Thoracic aorta (tissue), 2 donors: ENCODE measurements at regions not wholly inside any gene's neighbourhood (a gene's known extent, or its start where the extent isn't known, plus 50 kb on each side); places are given as distances from the start of the nearest gene placed in this dataset.
"Not testable (repeated sequence)": the region's sequence is repeated elsewhere in the genome, so short reads cannot be mapped to it uniquely, and the experiment has no call there.

Experiments used
- ATAC-seq: fragments of 150-250 bp; one replicate; pipeline ENCODE4 v1.8.0; 2017; ENCODE audit warnings: low read depth; ENCODE audit not compliant: insufficient number of reproducible peaks, low FRiP score
- DNase-seq: peaks from one replicate; pipeline ENCODE4 v3.0.0-alpha.2; 2020; ENCODE audit warnings: low spot score
- H3K27ac ChIP-seq, 2 donors: fragments of 200-600 bp; sonication (generic); 1 replicate in 1 of 2; 2 replicates in 1 of 2; pipeline ENCODE4 v1.5.1; 2016; ENCODE audit warnings: mild to moderate bottlenecking in 2 of 2, moderate library complexity in 2 of 2
- H3K27me3 ChIP-seq: fragments of 200-600 bp; sonication (generic); replicated peaks from 2 replicates; pipeline ENCODE4 v1.6.0; 2016; ENCODE audit warnings: mild to moderate bottlenecking; ENCODE audit not compliant: insufficient read depth
- H3K36me3 ChIP-seq: fragments of 200-600 bp; sonication (generic); one replicate; pipeline ENCODE4 v1.5.1; 2016
- H3K4me1 ChIP-seq, 2 donors: fragments of 200-600 bp; sonication (generic); 1 replicate in 1 of 2; 2 replicates in 1 of 2; pipeline versions ENCODE4 v1.5.1 to v1.6.0; 2016; ENCODE audit warnings: low read depth in 2 of 2, mild to moderate bottlenecking in 1 of 2; ENCODE audit not compliant: control insufficient read depth in 1 of 2
- H3K4me3 ChIP-seq: fragments of 200-600 bp; sonication (generic); 2 replicates; pipeline ENCODE4 v1.5.1; 2016; ENCODE audit warnings: mild to moderate bottlenecking
- H3K9me3 ChIP-seq: fragments of 200-600 bp; sonication (generic); 2 replicates; pipeline ENCODE4 v1.5.1; 2016
- TF ChIP-seq, protein P1 (sequence below): fragments of 200-600 bp; sonication (generic); IDR thresholded peaks from one replicate; pipeline ENCODE4 v1.5.1; 2019; ENCODE audit warnings: antibody characterized with exemption

DNA sequence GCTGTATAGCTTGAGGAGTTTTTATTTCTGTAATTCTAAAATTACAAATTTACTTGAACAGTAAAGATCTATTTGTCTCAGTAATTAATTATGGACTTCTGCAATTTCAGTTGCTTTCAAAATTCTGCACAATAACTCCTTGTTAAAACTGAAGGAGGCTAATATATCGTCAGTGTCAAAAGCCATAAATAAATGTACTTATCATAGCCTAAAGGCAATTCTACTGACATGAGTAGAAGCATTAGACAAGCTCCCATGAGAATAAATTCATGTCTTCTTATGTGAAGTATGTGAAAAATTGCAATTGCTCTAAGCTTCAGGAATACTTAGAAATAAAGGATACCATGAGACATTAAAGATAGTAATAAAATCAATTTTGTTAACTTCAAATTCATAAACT is 381.2 kb upstream of the PCDH10 start:
- no peak for DNase-seq
- H3K4me3 ChIP-seq: no peak overlapping the region
- H3K27ac ChIP-seq: no peak overlapping the region
- H3K9me3 ChIP-seq: no peaks in the 10 kb centered on the region
- ATAC-seq: no peak
- TF ChIP-seq, protein P1, sequence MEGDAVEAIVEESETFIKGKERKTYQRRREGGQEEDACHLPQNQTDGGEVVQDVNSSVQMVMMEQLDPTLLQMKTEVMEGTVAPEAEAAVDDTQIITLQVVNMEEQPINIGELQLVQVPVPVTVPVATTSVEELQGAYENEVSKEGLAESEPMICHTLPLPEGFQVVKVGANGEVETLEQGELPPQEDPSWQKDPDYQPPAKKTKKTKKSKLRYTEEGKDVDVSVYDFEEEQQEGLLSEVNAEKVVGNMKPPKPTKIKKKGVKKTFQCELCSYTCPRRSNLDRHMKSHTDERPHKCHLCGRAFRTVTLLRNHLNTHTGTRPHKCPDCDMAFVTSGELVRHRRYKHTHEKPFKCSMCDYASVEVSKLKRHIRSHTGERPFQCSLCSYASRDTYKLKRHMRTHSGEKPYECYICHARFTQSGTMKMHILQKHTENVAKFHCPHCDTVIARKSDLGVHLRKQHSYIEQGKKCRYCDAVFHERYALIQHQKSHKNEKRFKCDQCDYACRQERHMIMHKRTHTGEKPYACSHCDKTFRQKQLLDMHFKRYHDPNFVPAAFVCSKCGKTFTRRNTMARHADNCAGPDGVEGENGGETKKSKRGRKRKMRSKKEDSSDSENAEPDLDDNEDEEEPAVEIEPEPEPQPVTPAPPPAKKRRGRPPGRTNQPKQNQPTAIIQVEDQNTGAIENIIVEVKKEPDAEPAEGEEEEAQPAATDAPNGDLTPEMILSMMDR: no peak
- no peaks in the 10 kb centered on the region for H3K27me3 ChIP-seq
- no peaks in the 10 kb centered on the region for H3K4me1 ChIP-seq
- H3K36me3 ChIP-seq: no peaks in the 10 kb centered on the region

DNA sequence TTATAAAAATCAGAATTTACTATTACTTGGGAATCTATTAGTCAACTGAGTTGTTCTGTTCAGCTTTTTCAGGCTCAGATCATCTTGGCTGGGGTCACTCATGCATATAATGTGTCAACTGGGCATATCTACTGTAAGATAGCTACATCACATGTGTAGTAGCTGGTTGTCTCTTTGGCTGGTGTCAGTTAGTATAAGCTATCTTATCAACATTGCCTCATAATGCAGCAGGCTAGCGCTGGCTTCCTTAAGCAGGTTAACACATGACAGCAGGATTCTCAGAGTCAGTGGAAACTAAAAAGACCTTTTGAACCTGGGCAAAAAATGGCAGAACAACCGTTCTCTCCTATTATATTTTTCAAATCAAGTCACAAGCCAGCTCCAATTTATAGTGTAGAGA is 378.3 kb upstream of the PCDH10 start:
- no peak for ATAC-seq
- no peak overlapping the region for H3K4me3 ChIP-seq

DNA sequence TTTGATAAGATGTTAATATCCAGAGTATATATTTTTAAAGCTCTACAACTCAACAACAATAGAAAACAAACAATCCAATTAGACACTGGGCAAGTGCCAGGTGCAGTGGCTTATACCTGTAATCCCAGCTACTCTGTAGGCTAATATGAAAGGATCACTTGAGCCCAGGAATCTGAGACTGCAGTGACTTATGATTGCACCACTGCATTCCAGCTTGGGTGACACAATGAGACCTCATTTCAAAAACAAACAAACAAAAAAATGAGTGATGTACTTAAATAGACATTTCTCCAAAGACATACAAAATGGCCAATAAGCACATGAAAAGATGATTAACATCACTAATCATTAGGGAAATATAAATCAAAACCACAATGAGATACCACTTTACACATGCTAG is 356.8 kb upstream of the PCDH10 start:
- Histone ChIP-seq H3K27ac (no peak overlapping the region), H3K36me3 (no peaks in the 10 kb centered on the region), H3K27me3 (no peaks in the 10 kb centered on the region), H3K9me3 (no peaks in the 10 kb centered on the region), H3K4me3 (no peak overlapping the region), H3K4me1 (no peaks in the 10 kb centered on the region)
- no peak for ATAC-seq
- DNase-seq: no peak
- TF ChIP-seq, protein P1: no peak

More for the DNA sequence above, 378.3 kb upstream of the PCDH10 start:
- TF ChIP-seq, protein P1: no peak
- DNase-seq: no peak
- Histone ChIP-seq H3K4me1 (no peaks in the 10 kb centered on the region), H3K27me3 (no peaks in the 10 kb centered on the region), H3K27ac (no peak overlapping the region), H3K9me3 (no peaks in the 10 kb centered on the region), H3K36me3 (no peaks in the 10 kb centered on the region)

DNA sequence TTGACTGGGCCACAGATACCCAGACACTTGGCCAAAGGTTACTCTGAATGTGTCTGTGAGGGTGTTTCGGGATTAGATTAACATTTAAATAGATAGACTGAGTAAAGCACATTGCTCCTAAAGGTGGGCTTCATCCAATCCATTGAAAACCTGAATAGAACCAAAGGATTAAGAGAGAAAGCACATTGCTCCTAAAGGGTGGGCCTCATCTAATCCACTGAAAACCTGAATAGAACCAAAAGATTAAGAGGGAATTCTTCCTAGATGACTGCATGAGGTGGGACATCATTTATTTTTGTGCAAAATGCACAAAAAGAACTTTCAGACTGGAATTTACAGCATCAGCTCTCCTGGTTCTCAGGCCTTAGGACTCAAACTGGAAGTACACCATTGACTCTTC is 351.2 kb upstream of the PCDH10 start:
- Histone ChIP-seq H3K4me3 (no peak overlapping the region), H3K9me3 (no peaks in the 10 kb centered on the region), H3K27me3 (no peaks in the 10 kb centered on the region), H3K27ac (no peak overlapping the region), H3K4me1 (no peaks in the 10 kb centered on the region), H3K36me3 (no peaks in the 10 kb centered on the region)
- TF ChIP-seq, protein P1: no peak
- ATAC-seq: no peak
- DNase-seq: no peak

DNA sequence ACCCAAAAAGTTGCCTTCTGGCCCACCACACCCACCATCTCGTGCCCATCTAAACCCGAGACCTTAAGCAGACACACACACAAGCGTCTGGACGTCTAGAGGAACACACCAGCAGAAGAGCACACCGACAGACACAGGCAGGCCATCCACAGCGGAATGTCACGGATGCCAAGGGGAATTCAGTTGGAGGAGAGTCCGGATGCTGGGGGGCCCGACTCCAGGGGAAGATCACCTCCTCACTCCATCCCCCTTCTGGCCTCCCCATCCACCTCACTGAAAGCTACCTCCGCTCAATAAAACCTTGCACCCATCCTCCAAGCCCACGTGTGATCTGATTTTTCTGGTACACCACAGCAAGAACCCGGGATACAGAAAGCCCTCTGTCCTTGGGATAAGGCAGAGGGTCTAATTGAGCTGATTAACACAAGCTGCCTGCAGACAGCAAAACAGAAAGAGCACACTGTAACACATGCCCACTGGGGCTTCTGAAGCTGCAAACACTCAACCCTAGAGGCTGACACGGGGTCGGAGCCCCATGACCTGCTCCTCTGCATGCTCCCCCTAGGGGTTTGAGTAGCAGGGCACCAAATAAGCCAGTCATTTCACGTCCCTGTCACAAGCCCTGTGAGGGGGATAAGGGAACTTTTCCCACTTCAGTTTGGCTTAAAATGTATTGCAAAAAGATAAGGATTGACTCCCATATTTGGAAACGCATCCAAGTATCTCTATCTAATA is 339.6 kb upstream of the PCDH10 start:
- no peak for ATAC-seq
- Histone ChIP-seq H3K27me3 (no peaks in the 10 kb centered on the region), H3K27ac (no peak overlapping the region), H3K4me3 (no peak overlapping the region), H3K9me3 (no peaks in the 10 kb centered on the region), H3K4me1 (no peaks in the 10 kb centered on the region), H3K36me3 (no peaks in the 10 kb centered on the region)
- TF ChIP-seq, protein P1: no peak
- no peak for DNase-seq

DNA sequence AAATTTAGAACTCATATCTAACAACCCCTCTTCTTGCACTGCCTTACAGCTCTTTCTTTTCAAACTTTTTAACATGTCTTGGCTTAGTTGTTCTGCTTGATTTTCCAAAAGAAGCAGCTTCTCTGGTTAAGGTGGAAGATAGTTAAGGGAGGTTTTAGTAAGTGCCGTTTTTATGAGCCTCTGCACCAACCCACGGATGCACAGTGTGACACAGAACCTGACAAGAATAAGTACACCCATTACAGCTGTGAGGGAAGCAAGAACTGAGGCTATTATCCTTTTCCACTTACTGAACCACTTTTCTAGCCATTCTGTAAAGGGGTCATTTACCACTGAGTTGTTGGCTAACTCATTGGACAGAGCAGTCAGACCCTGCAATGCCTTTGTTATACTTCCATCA is 336.0 kb upstream of the PCDH10 start:
- H3K27me3 ChIP-seq, H3K4me1 ChIP-seq, ATAC-seq, H3K36me3 ChIP-seq, H3K9me3 ChIP-seq, H3K27ac ChIP-seq, H3K4me3 ChIP-seq, DNase-seq: not testable (repeated sequence)
